ENCODE measurements at regions not wholly inside any gene's neighbourhood (a gene's known extent, or its start where the extent isn't known, plus 50 kb on each side); places are given as distances from the start of the nearest gene placed in this dataset.

DNA sequence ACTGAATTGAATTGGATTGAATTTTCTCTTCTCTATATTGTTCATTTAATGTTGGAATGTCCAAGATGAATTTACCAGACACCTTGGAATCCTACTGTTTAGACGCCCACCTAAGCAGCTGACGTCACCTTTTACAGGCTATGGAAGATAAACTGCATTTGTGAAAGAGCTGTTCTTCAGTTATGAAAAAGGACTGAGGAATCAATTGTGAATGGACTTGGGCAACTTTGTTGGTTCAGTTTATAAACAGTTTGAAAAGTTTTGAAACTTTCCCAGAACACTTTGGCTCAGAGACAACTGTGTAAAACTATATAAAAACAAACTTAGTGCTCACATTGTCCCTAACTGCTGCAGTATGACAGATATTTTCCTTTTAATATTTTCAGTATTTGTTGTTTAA lies 590.8 kb upstream of the SPRY2 start:
- TF ChIP-seq REST (tag by site-specific recombination; IDR thresholded peaks at IDR 0.05) (no peak), ZNF274 (IDR thresholded peaks at IDR 0.05; ENCODE audit: low read length) (no peak), ZNF274 (tag by site-specific recombination; IDR thresholded peaks at IDR 0.05; ENCODE audit: borderline replicate concordance) (no peak), ZNF473 (tag by site-specific recombination; IDR thresholded peaks at IDR 0.05) (no peak), ZNF510 (tag by site-specific recombination; IDR thresholded peaks at IDR 0.05; ENCODE audit: insufficient replicate concordance) (no peak), BCL11A (tag by site-specific recombination; IDR thresholded peaks at IDR 0.05; ENCODE audit: low read depth) (no peak), CTCF (tag by site-specific recombination; IDR thresholded peaks at IDR 0.05) (no peak), ZNF138 (tag by site-specific recombination; IDR thresholded peaks at IDR 0.05; ENCODE audit: borderline replicate concordance) (no peak), WT1 (tag by site-specific recombination; IDR thresholded peaks at IDR 0.05) (no peak), ZBTB44 (tag by site-specific recombination; IDR thresholded peaks at IDR 0.05) (no peak), KLF16 (tag by site-specific recombination; IDR thresholded peaks at IDR 0.05) (no peak)
